Suppressor macrophage treated with lipopolysaccharide for 4 hours (primary cell): ENCODE measurements at regions not wholly inside any gene's neighbourhood (a gene's known extent, or its start where the extent isn't known, plus 50 kb on each side); places are given as distances from the start of the nearest gene placed in this dataset.
A peak's percentile ranks its signal among the peaks of the same experiment; 100 is the strongest.
"Not testable (repeated sequence)": the region's sequence is repeated elsewhere in the genome, so short reads cannot be mapped to it uniquely, and the experiment has no call there.

Experiments
- DNase-seq: peaks from one replicate; pipeline ENCODE4 v3.0.0-alpha.2; 2020

DNA sequence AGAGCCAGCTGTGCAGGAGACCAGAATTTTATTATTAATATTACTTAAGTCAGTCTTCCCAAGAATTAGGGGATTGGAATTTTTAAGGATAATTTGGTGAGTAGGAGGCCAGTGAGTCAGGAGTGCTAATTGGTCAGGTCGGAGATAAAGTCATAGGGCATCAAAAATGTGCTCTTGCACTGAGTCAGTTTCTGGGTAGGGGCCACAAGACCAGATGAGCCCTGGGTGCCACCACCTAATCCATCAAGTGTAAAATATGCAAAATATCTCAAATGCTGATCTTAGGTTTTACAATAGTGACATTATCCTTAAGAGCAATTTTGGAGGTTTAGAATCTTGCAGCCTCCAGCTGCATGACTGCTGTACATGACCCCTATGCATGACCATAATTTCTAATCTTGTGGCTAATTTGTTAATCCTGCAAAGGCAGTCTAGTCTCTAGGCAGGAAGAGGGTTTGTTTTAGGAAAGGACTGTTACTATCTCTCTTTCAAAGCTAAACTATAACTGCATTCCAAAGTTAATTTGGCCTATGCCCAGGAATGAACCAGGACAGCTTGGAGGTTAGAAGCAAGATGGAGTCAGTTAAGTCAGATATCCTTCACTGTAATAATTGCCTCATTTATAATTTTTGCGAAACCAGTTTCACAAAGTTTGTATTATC, 215.9 kb downstream of the RNF152 start:
- DNase-seq, result no peak

DNA sequence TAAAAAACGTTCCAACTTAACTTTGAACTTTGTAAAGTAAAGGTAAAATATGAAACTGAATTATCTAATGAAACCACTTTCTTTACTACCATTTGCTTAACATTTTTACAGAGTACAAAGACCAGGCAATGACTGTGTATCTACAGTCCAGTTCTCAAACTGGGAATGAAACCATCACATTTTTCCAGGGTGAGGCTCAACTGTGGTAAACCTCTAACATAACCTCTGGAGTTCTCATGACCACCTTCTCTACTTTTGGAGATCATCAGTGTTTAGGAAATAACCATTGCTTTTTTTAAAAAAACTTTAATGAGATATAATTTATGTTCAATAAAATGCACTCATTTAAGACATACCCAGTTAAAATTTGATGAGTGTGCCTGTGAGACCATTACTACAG, 223.5 kb downstream of the RNF152 start:
- DNase-seq, result no peak

- no peak for DNase-seq
Observed at GRCh38 chr18:61666876-61667590, 225.8 kb downstream of the RNF152 start.

GRCh38 chr18:61664419-61665084, 228.3 kb downstream of the RNF152 start:
- no peak for DNase-seq

GRCh38 chr18:61662726-61663125, 230.1 kb downstream of the RNF152 start:
- DNase-seq, result peak; percentile 39

GRCh38 chr18:61658431-61658830, 234.4 kb downstream of the RNF152 start:
- DNase-seq, result no peak

DNA sequence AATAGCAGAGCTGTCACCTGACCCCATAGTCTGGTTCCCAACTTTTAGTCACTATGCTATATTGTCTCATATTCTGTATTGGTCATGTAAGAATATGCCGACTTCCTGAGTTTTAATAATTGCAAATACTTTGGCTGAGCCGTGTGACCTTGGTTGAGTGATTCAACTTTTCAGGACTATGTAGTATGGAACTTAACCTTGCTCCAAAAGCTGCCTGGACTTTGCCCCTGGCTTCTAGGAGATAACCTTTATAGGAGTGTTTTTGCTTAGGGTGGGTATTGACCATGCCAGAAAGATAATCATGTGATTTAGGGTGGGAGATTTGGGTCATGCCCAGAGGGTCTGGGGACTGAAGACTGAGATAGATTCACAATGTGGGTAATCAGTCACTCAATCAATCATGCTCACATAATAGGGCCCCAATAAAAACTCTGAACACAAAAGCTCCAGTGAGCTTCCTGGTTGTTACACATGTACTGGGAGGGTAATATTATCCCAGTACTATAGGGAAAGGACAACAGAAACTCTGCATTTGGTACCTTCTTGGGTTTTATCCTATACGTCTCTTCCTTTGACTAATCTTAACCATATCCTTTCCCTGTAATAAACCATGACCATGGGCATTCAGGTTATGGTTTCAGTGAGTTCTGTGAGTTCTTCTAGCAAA, 235.6 kb downstream of the RNF152 start:
- no peak for DNase-seq

GRCh38 chr18:61655630-61656029, 237.2 kb downstream of the RNF152 start:
- no peak for DNase-seq

GRCh38 chr18:61653823-61654551, 238.8 kb downstream of the RNF152 start:
- DNase-seq, result no peak

GRCh38 chr18:61651880-61652268, 240.9 kb downstream of the RNF152 start:
- no peak for DNase-seq

- no peak for DNase-seq
Observed at GRCh38 chr18:61651145-61651879, 241.5 kb downstream of the RNF152 start.

DNA sequence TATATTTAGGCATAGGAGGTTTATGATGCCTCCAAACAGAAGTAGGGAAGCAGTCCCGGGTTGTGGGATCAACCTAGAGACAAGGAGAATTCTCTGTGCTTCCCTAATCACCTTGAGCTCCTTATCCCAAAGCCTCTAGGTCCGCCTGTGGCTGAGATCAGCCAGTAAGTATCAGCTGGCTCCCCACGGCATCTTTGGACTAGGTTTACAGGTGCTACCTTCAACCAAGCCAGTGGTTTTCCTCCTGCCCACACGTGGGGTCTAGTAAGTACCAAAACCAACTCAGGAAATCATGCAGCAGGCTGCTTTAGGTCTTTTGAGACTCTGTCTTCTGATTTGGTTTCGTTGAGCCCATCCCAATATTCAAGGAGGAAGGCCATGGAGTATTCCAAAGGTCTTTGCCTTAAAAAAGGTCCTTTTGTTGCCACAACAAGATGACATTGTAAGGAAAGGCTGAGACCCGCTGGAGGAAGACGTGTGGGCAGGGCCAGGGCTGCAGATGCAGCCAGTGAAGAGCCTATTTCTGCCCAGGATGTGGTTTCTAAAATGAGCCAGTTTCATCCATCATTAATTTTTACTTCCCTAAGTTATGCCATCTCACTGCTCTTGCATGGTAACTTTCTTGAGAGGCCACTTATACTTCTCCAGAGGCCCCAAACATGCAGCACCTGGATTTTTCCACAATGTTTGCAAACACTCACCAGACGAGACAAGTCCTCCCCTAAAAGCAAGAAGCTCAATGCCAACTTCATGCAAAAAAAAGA, 248.7 kb downstream of the RNF152 start:
- DNase-seq, result no peak

DNA sequence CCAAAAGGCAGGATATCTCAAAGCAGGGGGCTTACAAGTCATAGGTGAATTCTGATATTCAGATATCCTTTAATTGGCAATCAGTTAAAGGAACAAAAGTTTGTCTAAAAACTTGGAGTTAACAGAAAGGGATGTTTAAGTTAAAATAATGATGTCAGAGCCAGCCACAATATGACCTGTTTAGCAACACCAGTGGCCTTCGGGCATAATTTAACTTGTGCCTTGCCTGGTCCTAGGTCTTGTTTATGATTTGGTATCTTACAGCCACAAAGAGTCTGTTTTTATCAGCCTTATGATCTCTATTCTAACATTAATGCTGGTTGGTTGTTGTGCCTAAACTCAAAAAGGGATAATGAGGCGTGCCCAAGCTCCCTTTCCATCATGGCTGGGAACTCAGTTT, 252.9 kb downstream of the RNF152 start:
- no peak for DNase-seq

DNA sequence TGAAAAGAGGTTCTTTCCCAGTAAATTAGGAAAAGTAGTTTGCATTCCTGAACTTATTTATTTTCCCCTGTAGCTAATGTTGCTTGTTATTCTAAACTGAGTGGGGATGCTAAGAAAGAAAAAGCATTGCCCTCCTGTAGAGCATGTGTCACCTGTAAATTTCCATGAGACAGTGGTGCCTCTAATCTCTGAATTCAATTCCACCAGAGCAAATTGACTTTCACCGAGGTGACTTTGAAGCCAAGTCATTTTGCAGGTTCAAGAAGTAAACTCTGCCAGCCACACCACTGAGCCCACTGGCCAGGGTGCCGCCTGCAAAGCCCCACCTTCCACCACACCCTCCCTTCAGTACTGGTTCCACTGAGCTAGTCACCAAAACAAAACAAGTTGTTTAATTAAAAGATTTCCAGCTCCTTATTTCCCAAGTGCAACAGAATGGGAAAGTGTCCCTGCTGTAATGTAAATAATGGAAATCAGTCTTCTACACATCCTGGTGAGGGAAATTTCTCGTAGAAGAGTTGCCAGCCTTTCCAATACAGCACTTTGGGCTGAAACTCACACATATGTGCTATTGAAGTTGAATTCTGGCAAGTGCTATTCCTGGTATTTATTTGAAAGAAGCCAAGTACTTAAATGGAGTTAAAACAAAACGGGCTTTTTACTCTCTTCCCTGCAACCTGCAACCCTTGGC, 254.8 kb downstream of the RNF152 start:
- no peak for DNase-seq

GRCh38 chr18:61637319-61637718, 255.5 kb downstream of the RNF152 start:
- no peak for DNase-seq

GRCh38 chr18:61635901-61636528, 256.8 kb downstream of the RNF152 start:
- peak; percentile 52 for DNase-seq

DNA sequence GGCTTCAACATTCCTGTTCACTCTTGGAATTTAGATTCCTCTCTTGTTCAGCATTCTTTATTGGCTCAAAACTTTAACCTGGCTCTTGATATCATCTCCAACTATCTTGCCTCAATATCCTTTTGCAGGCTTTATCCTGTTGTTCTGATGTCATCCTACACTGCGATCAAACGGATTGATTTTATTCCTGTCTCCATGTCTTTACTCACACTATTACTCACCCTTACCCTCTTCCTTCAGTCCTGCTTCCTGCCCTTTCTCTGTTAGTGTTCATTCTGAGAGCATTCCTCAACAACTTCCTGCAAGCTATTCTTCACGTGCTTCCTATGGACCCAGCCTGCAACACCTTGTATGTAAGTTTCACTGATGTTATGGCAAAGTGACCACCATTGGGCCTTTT, 264.7 kb downstream of the RNF152 start:
- no peak for DNase-seq

GRCh38 chr18:61624631-61625030, 268.2 kb downstream of the RNF152 start:
- not testable (repeated sequence) for DNase-seq

DNA sequence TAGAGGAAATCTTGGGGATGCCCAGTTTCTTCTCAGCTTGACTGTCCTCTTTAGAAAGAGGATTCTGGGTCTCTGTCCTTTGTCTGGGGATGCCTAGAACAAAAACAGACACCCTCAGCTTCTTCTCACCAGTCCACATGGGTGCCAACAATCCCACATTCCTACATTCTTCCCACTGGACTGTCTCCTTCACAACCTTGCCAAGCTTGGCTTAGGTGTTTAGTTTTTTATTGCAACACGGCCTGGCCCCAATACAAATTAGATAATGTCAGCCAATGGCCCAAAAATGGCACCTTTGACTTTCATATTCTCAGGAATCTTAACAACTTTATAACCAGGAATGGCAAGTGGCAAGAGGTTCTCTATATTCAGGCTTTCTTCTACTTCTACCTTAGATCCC, 273.0 kb downstream of the RNF152 start:
- no peak for DNase-seq

DNA sequence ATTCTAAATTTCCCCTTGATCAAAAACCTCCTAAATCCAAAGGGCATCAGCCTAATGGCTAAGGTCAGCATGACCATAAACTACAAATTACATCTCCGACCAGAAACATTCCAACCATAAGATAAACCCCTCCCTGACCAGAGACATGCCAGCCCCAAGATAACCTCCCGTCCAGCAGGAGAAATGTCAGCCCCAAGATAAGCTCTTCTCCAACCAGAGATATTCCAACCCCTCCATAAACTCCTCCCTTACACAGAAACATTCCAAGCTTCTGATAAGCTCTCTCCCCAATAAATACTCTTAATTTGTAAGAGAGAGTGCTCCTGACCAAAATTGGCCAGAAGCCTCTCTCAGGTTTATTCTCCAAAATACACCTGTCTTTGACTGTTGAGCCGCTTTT, 274.0 kb downstream of the RNF152 start:
- DNase-seq, result no peak
